ENCODE measurements at regions not wholly inside any gene's neighbourhood (a gene's known extent, or its start where the extent isn't known, plus 50 kb on each side); places are given as distances from the start of the nearest gene placed in this dataset.

DNA sequence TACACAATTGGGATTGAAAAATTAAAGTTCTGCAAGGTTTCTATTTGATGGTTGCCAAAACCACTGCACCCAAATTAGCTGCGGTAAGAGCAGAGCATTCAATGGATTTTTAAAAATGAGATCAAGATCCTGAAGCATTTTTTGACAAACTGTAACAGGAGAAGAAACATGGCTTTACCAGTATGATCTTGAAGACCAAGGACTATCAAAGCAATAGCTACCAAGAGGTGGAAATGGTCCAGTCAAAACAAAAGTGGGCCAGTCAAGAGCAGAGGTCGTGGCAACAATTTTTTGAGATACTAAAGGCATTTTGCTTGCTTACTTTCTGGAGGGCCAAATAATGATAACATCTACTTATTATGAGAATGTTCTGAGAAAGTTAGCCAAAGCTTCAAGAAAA, 186.8 kb downstream of the RDH14 start:
- DNase-seq, result no peak

GRCh38 chr2:18373081-18373480, 187.4 kb downstream of the RDH14 start:
- DNase-seq, result no peak

GRCh38 chr2:18372641-18373040, 187.8 kb downstream of the RDH14 start:
- DNase-seq, result no peak

- DNase-seq, result no peak
Measured at GRCh38 chr2:18369760-18370159, 190.7 kb downstream of the RDH14 start.

- DNase-seq, result no peak
Measured at GRCh38 chr2:18368008-18368407, 192.4 kb downstream of the RDH14 start.

DNA sequence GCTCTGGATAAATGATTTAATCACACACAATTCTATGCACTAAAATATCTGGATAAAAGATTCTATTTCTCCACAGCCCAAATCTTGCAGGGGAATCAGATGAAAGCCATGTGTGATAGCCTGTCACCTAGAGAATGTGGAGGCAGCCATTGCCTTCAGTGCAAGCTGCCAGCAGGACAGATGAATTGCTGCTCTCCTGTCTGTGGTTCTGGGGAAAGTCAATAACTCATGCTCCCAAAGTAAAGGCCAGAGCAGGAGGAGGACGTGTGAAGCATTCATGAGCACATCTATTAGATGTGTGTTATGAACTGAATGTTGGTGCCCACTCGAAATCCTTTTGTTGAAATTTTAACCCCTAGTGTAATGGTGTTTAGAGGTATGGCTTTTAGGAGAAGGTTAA, 195.1 kb downstream of the RDH14 start:
- DNase-seq, result no peak

DNA sequence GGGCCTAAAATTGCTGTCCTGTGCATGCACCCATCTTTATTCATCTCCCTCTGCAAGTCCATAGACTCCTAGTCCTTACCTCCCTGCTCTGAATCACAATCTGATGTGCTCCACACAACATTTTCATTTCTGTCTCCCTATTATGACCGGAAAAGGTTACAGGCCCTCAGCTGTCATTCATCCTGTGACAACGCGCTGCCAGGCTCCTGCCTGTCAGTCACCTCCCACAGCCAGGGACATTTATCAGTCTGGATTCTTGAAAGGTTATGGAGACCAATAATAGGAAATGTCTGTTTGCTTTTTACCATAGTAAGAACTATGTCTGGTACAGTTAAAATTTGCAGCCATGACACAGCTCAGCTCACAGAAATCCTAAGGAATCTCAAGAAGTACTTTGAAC, 197.1 kb downstream of the RDH14 start:
- no peak for DNase-seq

DNA sequence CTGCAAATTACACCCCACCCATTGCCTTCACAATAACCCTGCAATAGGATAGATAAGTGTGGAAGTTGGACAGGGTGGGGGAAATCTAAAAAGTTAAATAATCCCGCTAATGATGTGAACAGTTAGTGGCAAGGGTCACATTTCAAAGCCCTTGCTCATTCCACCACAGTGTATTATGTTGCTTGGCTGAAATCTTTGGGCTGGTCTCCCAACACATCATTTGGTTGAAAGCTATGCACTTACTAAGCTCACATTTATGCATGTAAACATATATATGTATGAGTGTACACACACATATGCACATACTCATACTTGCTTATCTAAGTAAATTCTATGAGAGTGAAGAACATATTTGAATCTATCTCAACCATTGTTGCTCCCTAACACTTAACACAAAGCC, 197.8 kb downstream of the RDH14 start:
- DNase-seq, result no peak

GRCh38 chr2:18357537-18357936, 202.9 kb downstream of the RDH14 start:
- no peak for DNase-seq

GRCh38 chr2:18356676-18357075, 203.8 kb downstream of the RDH14 start:
- DNase-seq, result no peak

DNA sequence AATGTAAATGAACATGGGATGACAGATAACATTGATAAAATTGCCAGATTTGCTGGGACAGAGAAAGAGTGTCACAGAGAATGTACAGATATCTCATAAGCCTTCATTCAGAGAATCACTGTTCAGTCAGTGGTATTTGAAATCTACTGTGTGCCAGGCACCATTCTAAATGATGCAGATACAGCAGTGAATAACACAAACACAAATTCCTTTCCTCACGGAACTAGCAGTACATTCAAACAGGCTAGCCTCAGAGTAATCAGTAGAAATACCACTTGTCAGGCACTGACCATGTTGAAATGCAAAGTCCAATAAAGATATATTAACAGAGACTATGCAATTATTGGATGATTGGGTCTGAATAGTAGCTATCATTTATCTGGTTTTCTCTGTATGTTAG, 211.0 kb downstream of the RDH14 start:
- DNase-seq, result no peak

DNA sequence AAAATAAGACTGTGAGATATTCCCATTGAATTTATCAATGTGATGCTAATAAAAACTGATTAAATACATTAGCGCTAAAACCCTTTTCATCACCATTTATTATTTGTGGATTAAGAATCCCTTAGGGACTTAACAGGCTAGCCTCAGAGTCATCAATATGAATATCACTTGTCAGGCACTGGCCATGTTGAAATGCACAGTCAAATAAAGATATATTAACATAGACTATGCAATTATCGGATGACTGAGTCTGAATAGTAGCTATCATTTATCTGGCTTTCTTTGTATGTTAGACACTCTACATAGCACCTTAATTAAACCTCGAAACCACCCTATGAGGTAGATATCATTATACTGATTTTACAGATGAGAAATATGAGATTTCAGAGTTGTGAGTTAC, 213.6 kb downstream of the RDH14 start:
- DNase-seq, result no peak

GRCh38 chr2:18346344-18346743, 214.1 kb downstream of the RDH14 start:
- DNase-seq, result no peak

- no peak for DNase-seq
Measured at GRCh38 chr2:18345848-18346247, 214.6 kb downstream of the RDH14 start.

GRCh38 chr2:18342901-18343300, 217.6 kb downstream of the RDH14 start:
- no peak for DNase-seq

GRCh38 chr2:18339326-18339725, 221.1 kb downstream of the RDH14 start:
- no peak for DNase-seq

GRCh38 chr2:18336975-18337374, 223.5 kb downstream of the RDH14 start:
- no peak for DNase-seq

- no peak for DNase-seq
Measured at GRCh38 chr2:18332477-18332876, 228.0 kb downstream of the RDH14 start.

- no peak for DNase-seq
Measured at GRCh38 chr2:18325118-18325517, 235.3 kb downstream of the RDH14 start.

DNA sequence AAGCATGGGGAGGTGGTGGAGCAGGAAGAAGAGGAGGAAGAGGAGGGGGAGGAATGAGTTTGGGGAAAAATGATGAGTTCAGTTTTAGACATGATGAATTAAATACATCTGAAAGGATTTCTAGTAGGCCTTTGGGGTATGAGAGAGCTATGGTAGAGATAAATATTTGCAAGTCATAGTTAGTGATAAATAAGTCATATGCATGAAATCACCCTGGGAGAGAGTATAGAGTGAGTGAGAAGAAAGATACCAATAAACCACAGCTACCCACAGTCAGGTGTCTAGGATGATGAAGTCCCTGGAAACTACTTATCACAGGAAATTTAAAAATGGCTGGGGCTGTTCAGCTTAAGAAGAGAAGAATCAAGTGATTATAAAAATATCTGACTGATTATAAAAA, 240.5 kb downstream of the RDH14 start:
- DNase-seq, result no peak

- DNase-seq, result no peak
Measured at GRCh38 chr2:18317017-18317416, 243.4 kb downstream of the RDH14 start.

GRCh38 chr2:18312818-18313217, 247.6 kb downstream of the RDH14 start:
- DNase-seq, result no peak

DNA sequence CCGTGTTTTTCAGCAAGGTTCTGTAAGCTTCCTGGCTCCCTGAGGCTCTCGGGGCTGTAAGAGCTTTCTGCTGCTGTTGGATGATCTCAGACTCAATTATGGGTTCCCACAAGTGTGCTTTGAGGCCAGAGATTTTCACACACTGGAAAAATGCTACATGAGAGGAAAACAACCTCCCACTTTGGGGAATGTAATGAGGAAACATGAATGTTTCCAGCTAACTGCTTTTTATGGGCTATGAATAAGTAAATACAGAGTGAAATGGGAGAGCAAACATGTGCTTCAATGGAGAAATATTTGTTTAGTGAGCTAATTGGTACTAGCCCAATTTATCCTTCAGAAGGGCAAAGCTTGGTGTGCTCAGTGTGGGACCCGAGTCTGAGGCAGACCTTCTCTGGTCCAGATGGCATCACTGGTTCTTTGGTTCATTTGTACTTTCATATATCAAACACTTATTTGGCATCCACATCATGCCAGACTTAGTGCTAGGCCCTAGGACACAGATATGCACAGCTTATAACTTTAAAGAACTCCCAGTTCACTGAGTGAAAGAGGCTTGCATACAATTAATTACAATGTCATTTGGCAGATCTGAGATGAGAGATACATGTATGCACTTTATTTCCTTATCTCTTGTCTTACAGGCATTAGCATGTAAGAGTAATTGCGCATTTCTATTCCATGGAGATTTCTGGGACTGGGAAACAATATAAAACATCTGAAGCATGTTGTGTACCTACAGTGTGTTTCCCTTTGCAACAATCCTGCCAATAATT, 248.8 kb downstream of the RDH14 start:
- no peak for DNase-seq

- no peak for DNase-seq
Measured at GRCh38 chr2:18309627-18310026, 250.8 kb downstream of the RDH14 start.

- DNase-seq, result no peak
Measured at GRCh38 chr2:18309188-18309587, 251.3 kb downstream of the RDH14 start.
